ENCODE measurements at regions not wholly inside any gene's neighbourhood (a gene's known extent, or its start where the extent isn't known, plus 50 kb on each side); places are given as distances from the start of the nearest gene placed in this dataset.

GRCh38 chr12:13841358-13841757 lies 140.0 kb downstream of the GRIN2B start:
- ChIA-PET POLR2A (no interaction called here), CTCF (ENCODE audit: unreplicated experiment) (interaction anchor here (0.5 kb wide), 1 partner anchor 331 kb away, joined by 3 read pairs; no protein-coding TSS in a partner anchor)
- Histone ChIP-seq H2AFZ (ENCODE audit: low read length) (no peak overlapping the region), H3K4me2 (ENCODE audit: low read length) (no peak overlapping the region), H3K79me2 (ENCODE audit: insufficient read depth, low read depth, low read length) (no peaks in the 10 kb centered on the region), H3K4me1 (ENCODE audit: insufficient read depth, low read length, poor library complexity, severe bottlenecking) (no peaks in the 10 kb centered on the region), H3K27ac (ENCODE audit: low read depth, low read length, poor library complexity, severe bottlenecking) (no peak overlapping the region), H4K20me1 (ENCODE audit: insufficient read depth, low read length) (no peaks in the 10 kb centered on the region), H3K4me3 (ENCODE audit: low read depth, low read length, poor library complexity, severe bottlenecking) (no peak overlapping the region), H3K9me3 (ENCODE audit: low read length) (no peaks in the 10 kb centered on the region), H3K9me2 (ENCODE audit: insufficient read depth, low read length) (no peaks in the 10 kb centered on the region), H3K36me3 (ENCODE audit: insufficient read depth, low read length) (no peaks in the 10 kb centered on the region)
- intact Hi-C loops (cut with micrococcal nuclease; ENCODE audit: unreplicated experiment) = no loop called here
- no peak for DNase-seq (ENCODE audit: low spot score)
- no TSS peak for BruUV-seq (replicated peaks)
- TF ChIP-seq, protein P1, sequence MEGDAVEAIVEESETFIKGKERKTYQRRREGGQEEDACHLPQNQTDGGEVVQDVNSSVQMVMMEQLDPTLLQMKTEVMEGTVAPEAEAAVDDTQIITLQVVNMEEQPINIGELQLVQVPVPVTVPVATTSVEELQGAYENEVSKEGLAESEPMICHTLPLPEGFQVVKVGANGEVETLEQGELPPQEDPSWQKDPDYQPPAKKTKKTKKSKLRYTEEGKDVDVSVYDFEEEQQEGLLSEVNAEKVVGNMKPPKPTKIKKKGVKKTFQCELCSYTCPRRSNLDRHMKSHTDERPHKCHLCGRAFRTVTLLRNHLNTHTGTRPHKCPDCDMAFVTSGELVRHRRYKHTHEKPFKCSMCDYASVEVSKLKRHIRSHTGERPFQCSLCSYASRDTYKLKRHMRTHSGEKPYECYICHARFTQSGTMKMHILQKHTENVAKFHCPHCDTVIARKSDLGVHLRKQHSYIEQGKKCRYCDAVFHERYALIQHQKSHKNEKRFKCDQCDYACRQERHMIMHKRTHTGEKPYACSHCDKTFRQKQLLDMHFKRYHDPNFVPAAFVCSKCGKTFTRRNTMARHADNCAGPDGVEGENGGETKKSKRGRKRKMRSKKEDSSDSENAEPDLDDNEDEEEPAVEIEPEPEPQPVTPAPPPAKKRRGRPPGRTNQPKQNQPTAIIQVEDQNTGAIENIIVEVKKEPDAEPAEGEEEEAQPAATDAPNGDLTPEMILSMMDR (conservative IDR thresholded peaks at IDR 0.05; ENCODE audit: low read length) = no peak
- TF ChIP-seq EZH2phosphoT487 (IDR thresholded peaks at IDR 0.05; ENCODE audit: borderline replicate concordance, low read depth, low read length) = no peak

- BruUV-seq (replicated peaks) = no TSS peak
- no peak overlapping the region for H3K4me3 ChIP-seq (ENCODE audit: low read depth, low read length, poor library complexity, severe bottlenecking)
- H3K36me3 ChIP-seq (ENCODE audit: insufficient read depth, low read length) = no peaks in the 10 kb centered on the region
- H3K79me2 ChIP-seq (ENCODE audit: insufficient read depth, low read depth, low read length) = no peaks in the 10 kb centered on the region
- no peaks in the 10 kb centered on the region for H4K20me1 ChIP-seq (ENCODE audit: insufficient read depth, low read length)
- no peaks in the 10 kb centered on the region for H3K9me2 ChIP-seq (ENCODE audit: insufficient read depth, low read length)
- ChIA-PET CTCF (ENCODE audit: unreplicated experiment) (no interaction called here), POLR2A (no interaction called here)
- no peak overlapping the region for H3K4me2 ChIP-seq (ENCODE audit: low read length)
- intact Hi-C loops (cut with micrococcal nuclease; ENCODE audit: unreplicated experiment) = no loop called here
- H3K27ac ChIP-seq (ENCODE audit: low read depth, low read length, poor library complexity, severe bottlenecking) = no peak overlapping the region
- H3K4me1 ChIP-seq (ENCODE audit: insufficient read depth, low read length, poor library complexity, severe bottlenecking) = no peaks in the 10 kb centered on the region
- no peaks in the 10 kb centered on the region for H3K9me3 ChIP-seq (ENCODE audit: low read length)
- no peak for DNase-seq (ENCODE audit: low spot score)
- H2AFZ ChIP-seq (ENCODE audit: low read length) = no peak overlapping the region
- TF ChIP-seq EZH2phosphoT487 (IDR thresholded peaks at IDR 0.05; ENCODE audit: borderline replicate concordance, low read depth, low read length) = no peak
- TF ChIP-seq, protein P1 (conservative IDR thresholded peaks at IDR 0.05; ENCODE audit: low read length) = no peak
Measured at GRCh38 chr12:13839365-13840336, 141.8 kb downstream of the GRIN2B start.

GRCh38 chr12:13836099-13836498 lies 145.3 kb downstream of the GRIN2B start:
- no peak for TF ChIP-seq EZH2phosphoT487 (IDR thresholded peaks at IDR 0.05; ENCODE audit: borderline replicate concordance, low read depth, low read length)
- TF ChIP-seq, protein P1 (conservative IDR thresholded peaks at IDR 0.05; ENCODE audit: low read length) = no peak
- Histone ChIP-seq H3K27ac (ENCODE audit: low read depth, low read length, poor library complexity, severe bottlenecking) (no peak overlapping the region), H2AFZ (ENCODE audit: low read length) (no peak overlapping the region), H3K9me2 (ENCODE audit: insufficient read depth, low read length) (no peaks in the 10 kb centered on the region), H3K36me3 (ENCODE audit: insufficient read depth, low read length) (no peaks in the 10 kb centered on the region), H3K4me3 (ENCODE audit: low read depth, low read length, poor library complexity, severe bottlenecking) (no peak overlapping the region), H3K4me1 (ENCODE audit: insufficient read depth, low read length, poor library complexity, severe bottlenecking) (no peaks in the 10 kb centered on the region), H3K4me2 (ENCODE audit: low read length) (no peak overlapping the region), H3K9me3 (ENCODE audit: low read length) (no peaks in the 10 kb centered on the region), H3K79me2 (ENCODE audit: insufficient read depth, low read depth, low read length) (no peaks in the 10 kb centered on the region), H4K20me1 (ENCODE audit: insufficient read depth, low read length) (no peaks in the 10 kb centered on the region)
- intact Hi-C loops (cut with micrococcal nuclease; ENCODE audit: unreplicated experiment) = no loop called here
- no peak for DNase-seq (ENCODE audit: low spot score)
- POLR2A ChIA-PET = interaction anchor here (0.7 kb wide), 1 partner anchor 137 kb away, joined by 3 read pairs; no protein-coding TSS in a partner anchor
- CTCF ChIA-PET (ENCODE audit: unreplicated experiment) = no interaction called here
- BruUV-seq (replicated peaks) = no TSS peak
